Myocyte (in vitro differentiated cells): ENCODE measurements at regions not wholly inside any gene's neighbourhood (a gene's known extent, or its start where the extent isn't known, plus 50 kb on each side); places are given as distances from the start of the nearest gene placed in this dataset.

ENCODE experiments used
- DNase-seq: peaks from one replicate; pipeline ENCODE4 v3.0.0-alpha.2; 2012; ENCODE audit warnings: low read depth

- peak; percentile 22 for DNase-seq
Observed at GRCh38 chr20:39800111-39800510, 838.0 kb downstream of the DHX35 start.

GRCh38 chr20:39799366-39799965, 837.3 kb downstream of the DHX35 start:
- DNase-seq = no peak

DNA sequence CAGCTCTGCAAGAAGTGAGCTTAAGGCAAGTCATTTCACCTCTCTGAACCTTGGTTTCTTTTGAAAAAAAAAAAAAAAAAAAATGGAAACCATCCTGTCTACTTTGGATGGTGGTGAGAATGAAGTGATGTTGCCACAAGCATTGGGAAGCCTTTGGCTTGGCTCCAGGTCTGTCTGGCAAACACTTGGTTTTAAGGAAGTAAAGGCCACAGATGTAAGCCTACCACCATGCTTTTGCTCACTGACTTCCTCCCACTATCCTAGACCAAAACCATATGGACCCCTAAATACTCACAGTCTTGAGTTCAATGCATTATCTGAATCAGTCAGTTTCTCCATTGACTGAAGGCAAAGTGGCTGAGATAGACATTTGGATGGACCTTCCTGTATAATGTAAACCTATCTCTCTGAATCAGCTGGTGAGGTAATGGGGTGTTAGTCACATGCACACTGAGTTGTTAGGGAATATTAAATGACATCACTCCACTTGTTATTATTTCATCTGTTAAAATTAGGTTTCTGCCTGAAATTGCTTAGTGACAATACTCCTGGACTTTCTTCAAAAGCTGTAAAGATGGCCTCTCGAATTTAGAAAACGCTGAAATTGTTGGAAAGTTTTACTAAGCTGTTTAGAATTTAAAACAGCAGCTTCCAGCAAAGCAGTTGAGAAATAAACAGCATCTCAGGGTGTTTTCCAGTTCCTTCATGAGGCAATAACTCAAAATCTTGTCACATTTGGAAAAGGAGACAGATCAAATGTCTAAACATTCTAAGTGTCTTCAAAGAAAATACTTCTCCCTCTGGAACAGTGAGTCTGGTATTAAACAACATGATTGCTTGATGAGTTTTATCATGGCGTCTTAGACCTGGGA, 833.5 kb downstream of the DHX35 start:
- no peak for DNase-seq

- no peak for DNase-seq
Observed at GRCh38 chr20:39792334-39792733, 830.2 kb downstream of the DHX35 start.

GRCh38 chr20:39789411-39789810, 827.3 kb downstream of the DHX35 start:
- DNase-seq = peak; percentile 18

- no peak for DNase-seq
Observed at GRCh38 chr20:39785252-39785917, 823.2 kb downstream of the DHX35 start.

GRCh38 chr20:39784693-39785092, 822.5 kb downstream of the DHX35 start:
- no peak for DNase-seq

GRCh38 chr20:39778847-39779604, 816.9 kb downstream of the DHX35 start:
- DNase-seq = no peak

DNA sequence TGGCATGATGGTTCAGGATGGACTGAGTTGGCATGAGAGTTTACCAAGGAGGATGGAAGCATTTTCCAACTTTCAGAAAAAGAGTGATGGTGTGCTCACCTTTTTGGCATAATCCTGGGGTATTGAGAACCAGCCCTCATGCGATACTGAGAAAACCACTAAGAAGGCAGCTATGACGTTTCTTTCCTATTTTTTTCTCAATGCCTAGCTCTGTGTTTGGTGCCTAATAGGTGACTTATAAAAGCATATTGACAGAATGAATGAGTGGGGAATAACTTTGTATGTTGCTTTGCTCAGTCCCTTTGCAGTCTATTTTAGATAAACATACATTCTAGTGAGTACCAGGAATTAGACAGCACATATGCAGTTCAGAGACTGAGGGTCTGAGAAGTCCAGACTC, 816.3 kb downstream of the DHX35 start:
- no peak for DNase-seq

DNA sequence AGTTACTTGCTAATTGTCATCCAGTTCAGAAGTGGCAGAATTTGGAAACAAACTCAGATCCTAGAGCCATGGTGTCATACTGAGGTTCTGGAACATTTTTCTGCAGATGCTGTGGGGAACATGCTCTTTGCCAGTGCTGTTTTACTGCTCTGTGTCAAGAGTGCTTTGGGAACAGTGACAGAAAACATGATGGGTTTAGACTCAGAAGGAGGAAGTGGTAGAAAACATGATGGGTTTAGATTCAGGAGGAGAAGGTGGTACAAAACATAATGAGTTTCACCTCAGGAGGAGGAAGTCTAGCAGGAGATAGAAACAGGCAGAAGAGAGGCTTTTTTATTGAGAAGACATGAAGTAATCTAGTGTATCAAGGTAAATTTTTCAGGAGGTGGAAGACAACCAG, 815.5 kb downstream of the DHX35 start:
- DNase-seq = no peak

GRCh38 chr20:39775110-39775509, 813.0 kb downstream of the DHX35 start:
- DNase-seq = peak; percentile 26

- DNase-seq = no peak
Observed at GRCh38 chr20:39773380-39774000, 811.3 kb downstream of the DHX35 start.

- DNase-seq = no peak
Observed at GRCh38 chr20:39767352-39767751, 805.2 kb downstream of the DHX35 start.

DNA sequence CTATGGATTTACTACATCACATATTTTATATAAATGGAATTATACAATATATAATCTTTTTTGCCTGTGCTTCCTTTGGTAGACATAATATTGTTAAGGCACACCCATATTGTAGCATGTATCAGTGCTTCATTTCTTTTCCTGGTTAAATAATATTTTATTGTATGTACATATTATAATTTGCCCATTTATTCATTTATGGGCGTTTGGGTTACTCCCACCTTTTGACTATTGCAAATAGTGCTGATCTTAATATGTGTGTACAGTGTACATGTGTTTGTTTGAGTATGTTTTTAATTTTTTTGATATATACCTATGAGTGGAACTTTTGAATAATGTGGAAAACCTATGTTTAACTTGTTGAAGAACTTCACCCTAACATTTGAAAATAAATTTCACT, 804.2 kb downstream of the DHX35 start:
- DNase-seq = no peak

- no peak for DNase-seq
Observed at GRCh38 chr20:39762716-39763115, 800.6 kb downstream of the DHX35 start.

GRCh38 chr20:39758876-39759275, 796.7 kb downstream of the DHX35 start:
- no peak for DNase-seq

DNA sequence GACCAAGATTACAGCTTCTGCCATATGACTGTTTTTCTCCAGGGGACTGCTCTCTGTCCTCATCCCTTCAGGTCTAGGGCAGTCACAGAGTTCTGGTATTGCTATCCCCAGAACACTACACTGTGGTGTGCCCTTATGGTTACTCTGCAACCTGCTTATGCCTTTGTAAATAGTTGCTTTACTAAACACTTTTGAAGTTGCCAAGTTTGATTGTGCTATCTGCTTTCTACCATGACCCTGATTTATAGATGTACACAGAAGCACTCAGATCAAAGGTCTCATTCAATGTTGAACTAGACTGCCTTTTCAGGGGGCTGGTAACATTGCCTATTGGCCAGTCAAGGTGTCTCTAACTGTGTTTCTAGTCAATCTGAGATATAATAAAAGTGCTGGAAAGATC, 794.7 kb downstream of the DHX35 start:
- no peak for DNase-seq

GRCh38 chr20:39756369-39756768, 794.2 kb downstream of the DHX35 start:
- DNase-seq = no peak

DNA sequence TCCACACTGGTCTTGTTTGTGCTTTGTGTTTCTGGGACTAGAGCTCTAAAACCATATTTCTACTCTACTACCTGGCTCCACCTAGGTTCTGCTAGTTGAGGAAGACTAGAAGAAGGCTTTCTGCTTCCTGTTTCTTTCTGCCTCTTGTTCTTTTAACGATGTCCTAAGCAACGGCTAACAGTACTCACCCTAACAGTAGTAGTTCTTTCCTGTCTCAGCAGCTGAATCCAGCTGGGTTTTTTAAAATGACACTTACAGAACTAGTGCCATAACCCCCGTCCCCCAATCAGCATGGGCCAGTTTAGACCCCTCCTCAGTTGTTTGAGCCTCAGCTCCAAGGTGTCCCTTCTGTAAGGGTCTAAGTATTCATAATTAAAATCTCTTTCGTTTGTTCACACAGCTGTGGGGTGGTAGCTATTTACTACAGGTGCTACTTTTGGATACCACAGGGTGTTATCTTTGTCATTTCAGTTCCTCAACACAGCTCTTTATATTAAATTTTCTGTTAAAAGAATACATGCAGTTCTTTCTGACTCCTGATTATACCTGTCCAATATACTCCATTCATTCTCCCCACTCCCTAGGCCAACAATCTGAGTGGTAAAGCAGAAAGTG, 790.2 kb downstream of the DHX35 start:
- no peak for DNase-seq

- DNase-seq = no peak
Observed at GRCh38 chr20:39751557-39752137, 789.5 kb downstream of the DHX35 start.
